Activated T-cell treated with anti-CD3 and anti-CD28 coated beads, Interleukin-2, amount 50 U/mL, for 72 hours (primary cell): ENCODE measurements at regions not wholly inside any gene's neighbourhood (a gene's known extent, or its start where the extent isn't known, plus 50 kb on each side); places are given as distances from the start of the nearest gene placed in this dataset.
A peak's percentile ranks its signal among the peaks of the same experiment; 100 is the strongest.

Source experiments
- ATAC-seq, 2 donors: fragments of 150-1000 bp; cut with Tn5 transposase; replicated peaks in 1 of 2; 2 replicates each; pipeline ENCODE4 v1.10.0; 2021; ENCODE audit warnings: moderate library complexity in 2 of 2, mild to moderate bottlenecking in 1 of 2
- DNase-seq, 2 donors: peaks; one replicate each; pipeline ENCODE4 v3.0.0; 2021 to 2022; ENCODE audit warnings: mixed read lengths in 1 of 2
- H3K27ac Mint-ChIP-seq: one replicate; pipeline ENCODE4 v1.8.0; 2022; ENCODE audit warnings: mild to moderate bottlenecking, moderate library complexity, mixed read lengths
- H3K27me3 Mint-ChIP-seq: one replicate; pipeline ENCODE4 v1.8.0; 2022; ENCODE audit warnings: low read depth, mixed read lengths
- H3K36me3 Mint-ChIP-seq, 2 donors: one replicate each; pipeline ENCODE4 v1.8.0; 2022; ENCODE audit warnings: mixed read lengths in 2 of 2, mild to moderate bottlenecking in 1 of 2; ENCODE audit not compliant: insufficient read depth in 2 of 2
- H3K4me1 Mint-ChIP-seq: one replicate; pipeline ENCODE4 v1.8.0; 2022; ENCODE audit warnings: low read depth, mixed read lengths
- H3K4me3 Mint-ChIP-seq, 2 donors: one replicate each; pipeline ENCODE4 v1.8.0; 2022; ENCODE audit warnings: mild to moderate bottlenecking in 2 of 2, mixed read lengths in 2 of 2, moderate library complexity in 2 of 2
- H3K9me3 Mint-ChIP-seq, 2 donors: one replicate each; pipeline ENCODE4 v1.8.0; 2022; ENCODE audit warnings: mixed read lengths in 2 of 2

- Mint-ChIP-seq H3K36me3 (no peaks in the 10 kb centered on the region), H3K27ac (no peak overlapping the region), H3K4me1 (no peaks in the 10 kb centered on the region), H3K4me3 (no peak overlapping the region), H3K27me3 (no peaks in the 10 kb centered on the region), H3K9me3 (no peaks in the 10 kb centered on the region)
- DNase-seq, result no peak
- ATAC-seq, result no peak
Measured at GRCh38 chr2:194616334-194616733, 1040.7 kb upstream of the SLC39A10 start.

GRCh38 chr2:194610297-194610696 lies 1046.7 kb upstream of the SLC39A10 start:
- Mint-ChIP-seq H3K9me3 (peaks cover 1 to 6% of the 10 kb centered on the region in 2 donors), H3K27me3 (no peaks in the 10 kb centered on the region), H3K4me1 (no peaks in the 10 kb centered on the region), H3K36me3 (no peaks in the 10 kb centered on the region), H3K4me3 (no peak overlapping the region), H3K27ac (no peak overlapping the region)
- DNase-seq (no peak), ATAC-seq (no peak)

- H3K9me3 Mint-ChIP-seq, result peaks cover 9 to 11% of the 10 kb centered on the region in 2 donors
- DNase-seq, result no peak
- H3K27me3 Mint-ChIP-seq, result no peaks in the 10 kb centered on the region
- ATAC-seq, result no peak
- peaks cover 0 to 4% of the 10 kb centered on the region in 2 donors for H3K36me3 Mint-ChIP-seq
- no peaks in the 10 kb centered on the region for H3K4me1 Mint-ChIP-seq
- H3K27ac Mint-ChIP-seq, result no peak overlapping the region
- no peak overlapping the region for H3K4me3 Mint-ChIP-seq
Measured at GRCh38 chr2:194603429-194603828, 1053.6 kb upstream of the SLC39A10 start.

- ATAC-seq (no peak), DNase-seq (no peak)
- no peaks in the 10 kb centered on the region for H3K27me3 Mint-ChIP-seq
- H3K4me3 Mint-ChIP-seq, result no peak overlapping the region
- H3K9me3 Mint-ChIP-seq, result peaks cover 9 to 11% of the 10 kb centered on the region in 2 donors
- H3K27ac Mint-ChIP-seq, result no peak overlapping the region
- H3K36me3 Mint-ChIP-seq, result peaks cover 0 to 4% of the 10 kb centered on the region in 2 donors
- no peaks in the 10 kb centered on the region for H3K4me1 Mint-ChIP-seq
Measured at GRCh38 chr2:194602750-194603149, 1054.3 kb upstream of the SLC39A10 start.

GRCh38 chr2:194591192-194591591 lies 1065.8 kb upstream of the SLC39A10 start:
- no peak for DNase-seq
- no peaks in the 10 kb centered on the region for H3K4me1 Mint-ChIP-seq
- ATAC-seq, result no peak
- H3K36me3 Mint-ChIP-seq, result no peaks in the 10 kb centered on the region
- H3K9me3 Mint-ChIP-seq, result no peaks in the 10 kb centered on the region
- no peak overlapping the region for H3K27ac Mint-ChIP-seq
- no peak overlapping the region for H3K4me3 Mint-ChIP-seq
- H3K27me3 Mint-ChIP-seq, result no peaks in the 10 kb centered on the region

- Mint-ChIP-seq H3K27ac (no peak overlapping the region), H3K27me3 (no peaks in the 10 kb centered on the region), H3K36me3 (no peaks in the 10 kb centered on the region), H3K4me1 (no peaks in the 10 kb centered on the region), H3K9me3 (no peaks in the 10 kb centered on the region), H3K4me3 (no peak overlapping the region)
- no peak for DNase-seq
- ATAC-seq, result no peak
Measured at GRCh38 chr2:194587739-194588270, 1069.2 kb upstream of the SLC39A10 start.

GRCh38 chr2:194567661-194568017 lies 1089.4 kb upstream of the SLC39A10 start:
- Mint-ChIP-seq H3K27me3 (no peaks in the 10 kb centered on the region), H3K36me3 (no peaks in the 10 kb centered on the region), H3K27ac (no peak overlapping the region), H3K9me3 (no peaks in the 10 kb centered on the region), H3K4me3 (no peak overlapping the region), H3K4me1 (no peaks in the 10 kb centered on the region)
- DNase-seq, result no peak
- ATAC-seq, result no peak

- DNase-seq, result no peak
- Mint-ChIP-seq H3K36me3 (no peaks in the 10 kb centered on the region), H3K27ac (no peak overlapping the region), H3K4me3 (no peak overlapping the region), H3K9me3 (no peaks in the 10 kb centered on the region), H3K27me3 (no peaks in the 10 kb centered on the region), H3K4me1 (no peaks in the 10 kb centered on the region)
- ATAC-seq, result peak in 1 of 2 donors; percentile 39
Measured at GRCh38 chr2:194566907-194567660, 1089.9 kb upstream of the SLC39A10 start.

- ATAC-seq (no peak), DNase-seq (no peak)
- H3K9me3 Mint-ChIP-seq, result no peaks in the 10 kb centered on the region
- H3K4me1 Mint-ChIP-seq, result no peaks in the 10 kb centered on the region
- no peaks in the 10 kb centered on the region for H3K27me3 Mint-ChIP-seq
- H3K4me3 Mint-ChIP-seq, result no peak overlapping the region
- H3K36me3 Mint-ChIP-seq, result no peaks in the 10 kb centered on the region
- no peak overlapping the region for H3K27ac Mint-ChIP-seq
Measured at GRCh38 chr2:194564422-194564821, 1092.6 kb upstream of the SLC39A10 start.

GRCh38 chr2:194562329-194562728 lies 1094.7 kb upstream of the SLC39A10 start:
- Mint-ChIP-seq H3K9me3 (no peaks in the 10 kb centered on the region), H3K4me3 (no peak overlapping the region), H3K36me3 (no peaks in the 10 kb centered on the region), H3K27me3 (no peaks in the 10 kb centered on the region), H3K27ac (no peak overlapping the region), H3K4me1 (no peaks in the 10 kb centered on the region)
- ATAC-seq (no peak), DNase-seq (no peak)

- DNase-seq, result no peak
- Mint-ChIP-seq H3K36me3 (no peaks in the 10 kb centered on the region), H3K27ac (no peak overlapping the region), H3K9me3 (no peaks in the 10 kb centered on the region), H3K27me3 (no peaks in the 10 kb centered on the region), H3K4me1 (no peaks in the 10 kb centered on the region), H3K4me3 (no peak overlapping the region)
- no peak for ATAC-seq
Measured at GRCh38 chr2:194559964-194560363, 1097.1 kb upstream of the SLC39A10 start.

GRCh38 chr2:194559523-194559922 lies 1097.5 kb upstream of the SLC39A10 start:
- H3K27me3 Mint-ChIP-seq, result no peaks in the 10 kb centered on the region
- H3K36me3 Mint-ChIP-seq, result no peaks in the 10 kb centered on the region
- H3K9me3 Mint-ChIP-seq, result no peaks in the 10 kb centered on the region
- H3K4me1 Mint-ChIP-seq, result no peaks in the 10 kb centered on the region
- DNase-seq (no peak), ATAC-seq (no peak)
- H3K4me3 Mint-ChIP-seq, result no peak overlapping the region
- H3K27ac Mint-ChIP-seq, result no peak overlapping the region

GRCh38 chr2:194557993-194558392 lies 1099.0 kb upstream of the SLC39A10 start:
- no peaks in the 10 kb centered on the region for H3K4me1 Mint-ChIP-seq
- H3K27ac Mint-ChIP-seq, result no peak overlapping the region
- H3K36me3 Mint-ChIP-seq, result no peaks in the 10 kb centered on the region
- H3K4me3 Mint-ChIP-seq, result no peak overlapping the region
- DNase-seq (no peak), ATAC-seq (no peak)
- no peaks in the 10 kb centered on the region for H3K27me3 Mint-ChIP-seq
- no peaks in the 10 kb centered on the region for H3K9me3 Mint-ChIP-seq

GRCh38 chr2:194556629-194557028 lies 1100.4 kb upstream of the SLC39A10 start:
- DNase-seq (no peak), ATAC-seq (no peak)
- Mint-ChIP-seq H3K27me3 (no peaks in the 10 kb centered on the region), H3K27ac (no peak overlapping the region), H3K36me3 (no peaks in the 10 kb centered on the region), H3K4me1 (no peaks in the 10 kb centered on the region), H3K4me3 (no peak overlapping the region), H3K9me3 (no peaks in the 10 kb centered on the region)
